OCI-LY7 (cell line): ENCODE measurements at regions not wholly inside any gene's neighbourhood (a gene's known extent, or its start where the extent isn't known, plus 50 kb on each side); places are given as distances from the start of the nearest gene placed in this dataset.

Experiments used
- CTCF ChIP-seq: fragments of 200-600 bp; sonication (generic); conservative IDR thresholded peaks from 2 replicates; pipeline ENCODE4 v1.5.1; 2014; ENCODE audit warnings: mild to moderate bottlenecking, antibody characterized with exemption, low read length, moderate library complexity, mixed read lengths
- EZH2phosphoT487 ChIP-seq: fragments of 200-600 bp; sonication (generic); IDR thresholded peaks from 2 replicates; pipeline ENCODE4 v1.6.1; 2018; ENCODE audit warnings: low read depth, borderline replicate concordance, mild to moderate bottlenecking, mixed run types, antibody characterized with exemption, low read length, moderate library complexity, mixed read lengths

GRCh38 chr12:83659321-83659720 lies 972.6 kb downstream of the TMTC2 start:
- TF ChIP-seq CTCF (no peak), EZH2phosphoT487 (no peak)
